ENCODE measurements at regions not wholly inside any gene's neighbourhood (a gene's known extent, or its start where the extent isn't known, plus 50 kb on each side); places are given as distances from the start of the nearest gene placed in this dataset.
A peak's percentile ranks its signal among the peaks of the same experiment; 100 is the strongest.

DNA sequence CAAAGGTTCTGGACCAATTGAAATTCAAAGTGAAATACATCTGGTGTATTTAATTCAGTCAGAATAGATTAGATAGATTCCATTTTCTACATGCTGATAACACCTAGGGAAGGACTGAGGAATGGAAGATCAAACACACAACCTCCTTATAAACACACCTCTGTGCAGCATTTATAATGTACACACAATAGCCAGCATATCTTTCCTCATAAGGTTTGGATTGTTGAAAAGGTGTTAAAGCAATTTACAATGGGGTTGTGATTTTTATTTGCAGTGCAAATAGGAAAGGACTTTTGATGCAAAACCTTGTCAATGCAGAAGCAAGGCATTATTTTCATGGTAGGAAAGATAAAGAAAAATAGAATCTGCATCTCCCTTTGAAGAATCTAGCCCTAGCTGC is 448.9 kb upstream of the KCNMB2 start:
- DNase-seq (ENCODE audit: low read depth), result no peak
- H3K4me3 ChIP-seq (ENCODE audit: low read length), result no peak overlapping the region
- TF ChIP-seq, protein P1, sequence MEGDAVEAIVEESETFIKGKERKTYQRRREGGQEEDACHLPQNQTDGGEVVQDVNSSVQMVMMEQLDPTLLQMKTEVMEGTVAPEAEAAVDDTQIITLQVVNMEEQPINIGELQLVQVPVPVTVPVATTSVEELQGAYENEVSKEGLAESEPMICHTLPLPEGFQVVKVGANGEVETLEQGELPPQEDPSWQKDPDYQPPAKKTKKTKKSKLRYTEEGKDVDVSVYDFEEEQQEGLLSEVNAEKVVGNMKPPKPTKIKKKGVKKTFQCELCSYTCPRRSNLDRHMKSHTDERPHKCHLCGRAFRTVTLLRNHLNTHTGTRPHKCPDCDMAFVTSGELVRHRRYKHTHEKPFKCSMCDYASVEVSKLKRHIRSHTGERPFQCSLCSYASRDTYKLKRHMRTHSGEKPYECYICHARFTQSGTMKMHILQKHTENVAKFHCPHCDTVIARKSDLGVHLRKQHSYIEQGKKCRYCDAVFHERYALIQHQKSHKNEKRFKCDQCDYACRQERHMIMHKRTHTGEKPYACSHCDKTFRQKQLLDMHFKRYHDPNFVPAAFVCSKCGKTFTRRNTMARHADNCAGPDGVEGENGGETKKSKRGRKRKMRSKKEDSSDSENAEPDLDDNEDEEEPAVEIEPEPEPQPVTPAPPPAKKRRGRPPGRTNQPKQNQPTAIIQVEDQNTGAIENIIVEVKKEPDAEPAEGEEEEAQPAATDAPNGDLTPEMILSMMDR (conservative IDR thresholded peaks at IDR 0.05; ENCODE audit: low read length), result no peak

DNA sequence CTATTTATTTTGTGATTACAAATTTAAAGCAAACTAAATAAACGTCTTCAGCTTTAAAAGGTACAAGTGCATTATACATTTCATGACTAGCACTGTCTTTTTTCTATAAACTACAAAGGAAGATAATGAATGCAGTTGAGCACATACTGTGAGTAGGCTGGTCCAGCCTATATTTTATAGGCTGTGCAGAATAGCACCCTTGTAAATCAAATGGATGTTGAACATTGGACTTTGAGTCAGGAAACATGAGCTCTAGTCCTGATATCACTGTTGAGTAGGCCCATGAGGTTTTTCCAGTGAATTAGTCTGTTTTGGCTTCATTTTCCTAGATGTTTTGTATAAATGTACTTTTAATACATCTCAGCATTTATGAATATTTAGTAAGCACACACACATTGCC is 447.3 kb upstream of the KCNMB2 start:
- DNase-seq (ENCODE audit: low read depth), result no peak
- H3K4me3 ChIP-seq (ENCODE audit: low read length), result no peak overlapping the region
- TF ChIP-seq, protein P1 (conservative IDR thresholded peaks at IDR 0.05; ENCODE audit: low read length), result no peak

DNA sequence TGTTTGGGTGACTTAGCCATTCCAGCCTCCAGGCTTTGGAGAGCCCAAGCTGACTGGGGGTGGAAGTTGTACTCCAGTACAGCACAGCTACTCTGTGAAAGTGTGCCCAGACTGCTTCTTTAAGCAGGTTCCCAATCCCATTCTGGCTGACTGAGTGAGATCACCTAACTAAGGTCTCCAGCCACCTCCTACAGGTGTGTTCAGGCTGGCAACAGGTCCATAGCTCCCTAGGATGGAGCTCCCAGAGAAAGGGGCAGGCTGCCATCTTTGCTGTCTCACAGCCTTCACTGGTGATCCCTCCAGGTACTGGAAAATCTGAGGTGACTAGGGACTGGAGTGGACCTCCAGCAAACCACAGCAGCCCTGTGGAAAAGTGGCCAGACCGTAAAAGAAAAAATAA is 445.3 kb upstream of the KCNMB2 start:
- TF ChIP-seq, protein P1 (conservative IDR thresholded peaks at IDR 0.05; ENCODE audit: low read length), result no peak
- DNase-seq (ENCODE audit: low read depth), result no peak
- no peak overlapping the region for H3K4me3 ChIP-seq (ENCODE audit: low read length)

DNA sequence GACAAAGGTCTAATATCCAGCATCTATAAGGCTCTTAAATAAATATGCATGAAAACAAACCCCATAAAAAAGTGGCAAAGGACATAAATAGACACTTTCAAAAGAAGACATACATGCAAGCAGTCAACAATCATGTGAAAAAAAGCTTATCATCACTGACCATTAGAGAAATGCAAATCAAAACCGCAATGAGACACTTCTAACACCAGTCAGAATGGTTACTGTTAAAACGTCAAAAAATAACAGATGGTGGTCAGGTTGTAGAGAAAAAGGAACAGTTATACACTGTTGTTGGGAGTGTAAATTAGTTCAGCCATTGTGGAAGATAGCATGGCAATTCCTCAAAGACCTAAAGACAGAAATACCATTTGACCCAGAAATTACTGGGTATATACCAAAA is 440.7 kb upstream of the KCNMB2 start:
- no peak for DNase-seq (ENCODE audit: low read depth)
- H3K4me3 ChIP-seq (ENCODE audit: low read length), result no peak overlapping the region
- TF ChIP-seq, protein P1 (conservative IDR thresholded peaks at IDR 0.05; ENCODE audit: low read length), result no peak

DNA sequence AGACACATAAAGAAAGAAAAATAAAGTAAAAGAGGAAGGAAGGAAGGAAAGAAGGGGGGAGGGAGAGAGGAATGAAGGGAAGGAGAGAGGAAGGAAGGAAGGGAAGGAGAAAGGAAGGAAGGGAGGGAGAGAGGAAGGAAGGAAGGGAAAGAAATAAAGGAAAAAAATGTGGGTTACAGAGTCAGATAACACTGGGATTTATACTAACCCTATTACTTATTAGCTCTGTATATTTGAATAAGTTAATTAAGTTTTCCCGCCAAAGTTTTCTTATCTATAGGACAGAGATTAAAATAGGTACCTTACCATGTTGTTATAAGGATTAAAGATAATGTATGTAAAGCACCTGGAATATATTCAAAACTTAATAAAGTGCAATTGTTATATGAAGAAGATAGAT is 439.3 kb upstream of the KCNMB2 start:
- no peak overlapping the region for H3K4me3 ChIP-seq (ENCODE audit: low read length)
- no peak for DNase-seq (ENCODE audit: low read depth)
- TF ChIP-seq, protein P1 (conservative IDR thresholded peaks at IDR 0.05; ENCODE audit: low read length), result no peak

DNA sequence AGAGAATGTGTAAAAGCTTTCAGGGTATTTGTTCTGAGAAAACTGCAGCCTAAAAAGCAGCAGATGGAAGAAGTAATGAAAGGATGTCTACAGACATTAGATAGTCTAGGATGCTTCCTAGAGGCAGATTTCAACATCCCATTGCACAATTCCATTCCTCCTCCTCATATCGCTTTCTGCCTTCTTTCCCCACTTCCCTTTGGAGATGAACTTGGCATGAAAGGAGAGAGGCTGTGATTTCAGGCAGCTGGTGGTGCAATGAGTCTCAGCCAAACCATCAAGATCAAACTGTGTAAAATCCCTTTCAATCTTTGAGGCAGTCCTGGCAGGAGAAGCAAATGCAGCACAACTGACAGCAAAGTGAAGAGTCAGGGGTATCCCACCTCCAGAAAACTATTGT is 438.7 kb upstream of the KCNMB2 start:
- TF ChIP-seq, protein P1 (conservative IDR thresholded peaks at IDR 0.05; ENCODE audit: low read length), result no peak
- peak; percentile 95 for DNase-seq (ENCODE audit: low read depth)
- no peak overlapping the region for H3K4me3 ChIP-seq (ENCODE audit: low read length)

DNA sequence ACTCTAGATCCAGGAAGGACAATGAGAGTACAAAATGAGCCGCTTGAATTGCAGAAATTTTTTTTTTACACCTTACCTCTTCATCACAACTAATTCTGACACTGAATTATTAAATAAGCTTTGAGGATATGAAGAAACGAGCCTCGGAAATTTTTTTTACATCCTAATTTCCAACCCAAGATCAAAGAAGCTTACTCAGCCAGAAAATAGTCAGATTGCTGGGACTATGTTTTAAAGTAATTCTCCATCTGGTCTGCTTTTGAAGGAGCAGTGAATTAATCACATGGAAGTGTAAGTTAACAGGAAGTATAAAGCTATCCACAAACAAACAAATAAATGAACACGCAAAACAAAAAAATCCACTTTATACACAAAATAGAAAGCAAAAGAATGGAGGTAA is 437.0 kb upstream of the KCNMB2 start:
- DNase-seq (ENCODE audit: low read depth), result no peak
- no peak overlapping the region for H3K4me3 ChIP-seq (ENCODE audit: low read length)
- TF ChIP-seq, protein P1 (conservative IDR thresholded peaks at IDR 0.05; ENCODE audit: low read length), result no peak

Data from AG10803 (cell line).